GM10248 (cell line): ENCODE measurements at regions not wholly inside any gene's neighbourhood (a gene's known extent, or its start where the extent isn't known, plus 50 kb on each side); places are given as distances from the start of the nearest gene placed in this dataset.

Experiments used
- CTCF ChIA-PET: fragments of 300-600 bp; sonication (Branson Sonifier 250); formaldehyde crosslinking; extraction: SDS; loops from one replicate; lab custom pipeline; 2021; ENCODE audit warnings: antibody characterized with exemption; lab: Yijun Ruan, JAX
- POLR2A ChIA-PET: fragments of 350-650 bp; sonication (Branson Sonifier 250); formaldehyde crosslinking; extraction: SDS; loops from one replicate; lab custom pipeline; 2020; ENCODE audit warnings: antibody characterized with exemption; lab: Yijun Ruan, JAX
- DNase-seq: peaks from one replicate; pipeline ENCODE4 v3.0.0; 2012; ENCODE audit errors: extremely low spot score
- CTCF ChIP-seq: IDR thresholded peaks from 2 replicates; pipeline ENCODE4 v1.5.1; 2012; ENCODE audit warnings: mild to moderate bottlenecking, low read depth; ENCODE audit errors: extremely low read depth, missing control alignments, control extremely low read depth

- ChIA-PET CTCF (no interaction called here), POLR2A (no interaction called here)
- no peak for TF ChIP-seq CTCF
- no peak for DNase-seq
Observed at GRCh38 chr3:152550284-152550683, 281.6 kb downstream of the MBNL1 start.

- no peak for DNase-seq
- POLR2A ChIA-PET: no interaction called here
- CTCF ChIA-PET: interaction anchor here (1.6 to 2.0 kb wide), 2 partner anchors 14 to 29 kb away, joined by 4 to 5 read pairs; no protein-coding TSS in a partner anchor
- no peak for TF ChIP-seq CTCF
Observed at GRCh38 chr3:152554980-152555379, 280.0 kb upstream of the P2RY1 start.

GRCh38 chr3:152555666-152556291 is 279.2 kb upstream of the P2RY1 start:
- no peak for TF ChIP-seq CTCF
- DNase-seq: no peak
- ChIA-PET POLR2A (no interaction called here), CTCF (interaction anchor here (1.1 to 2.0 kb wide), 4 partner anchors 14 to 84 kb away, joined by 3 to 5 read pairs (median 4); no protein-coding TSS in a partner anchor)

GRCh38 chr3:152556731-152557254 is 278.1 kb upstream of the P2RY1 start:
- ChIA-PET CTCF (interaction anchor here (1.1 to 2.2 kb wide), 5 partner anchors 18 to 90 kb away, joined by 3 to 14 read pairs (median 3); no protein-coding TSS in a partner anchor), POLR2A (no interaction called here)
- no peak for TF ChIP-seq CTCF
- peak; percentile 38 for DNase-seq

GRCh38 chr3:152557302-152557999 is 277.5 kb upstream of the P2RY1 start:
- no peak for TF ChIP-seq CTCF
- POLR2A ChIA-PET: no interaction called here
- no peak for DNase-seq
- CTCF ChIA-PET: interaction anchor here (1.2 to 2.2 kb wide), 3 partner anchors 18 to 91 kb away, joined by 3 to 14 read pairs (median 4); no protein-coding TSS in a partner anchor

- ChIA-PET POLR2A (no interaction called here), CTCF (interaction anchor here (2.2 kb wide), 1 partner anchor 17 kb away, joined by 14 read pairs; no protein-coding TSS in a partner anchor)
- no peak for DNase-seq
- no peak for TF ChIP-seq CTCF
Observed at GRCh38 chr3:152558386-152558785, 276.5 kb upstream of the P2RY1 start.
